ENCODE measurements at regions not wholly inside any gene's neighbourhood (a gene's known extent, or its start where the extent isn't known, plus 50 kb on each side); places are given as distances from the start of the nearest gene placed in this dataset.
"Not testable (repeated sequence)": the region's sequence is repeated elsewhere in the genome, so short reads cannot be mapped to it uniquely, and the experiment has no call there.

DNA sequence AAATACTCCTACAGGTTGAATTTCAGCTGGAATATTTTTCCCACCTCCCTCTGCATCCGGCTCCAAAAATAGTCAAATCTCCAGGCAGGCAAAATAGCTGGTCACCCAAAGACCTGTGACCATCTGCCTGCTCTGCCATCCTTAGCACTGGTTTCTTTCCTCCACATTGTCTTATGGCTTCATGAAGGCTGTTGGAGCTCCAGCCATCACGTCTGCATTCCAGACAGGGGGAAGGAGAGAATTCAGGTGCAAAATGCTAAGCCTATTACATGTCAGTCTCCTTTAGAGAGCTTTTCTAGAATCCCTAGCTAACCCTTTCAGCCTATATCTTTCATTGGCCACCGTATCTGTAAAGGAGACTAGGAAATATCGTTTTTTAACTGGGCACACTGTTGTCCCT lies 367.7 kb downstream of the BCL2L11 start:
- Mint-ChIP-seq H3K4me1 (ENCODE audit: low read depth) (peaks cover 23% of the 10 kb centered on the region), H3K36me3 (ENCODE audit: low read depth) (peaks cover 17% of the 10 kb centered on the region)
- H3K9me3 Mint-ChIP-seq; H3K27me3 Mint-ChIP-seq (ENCODE audit: low read depth); H3K4me3 Mint-ChIP-seq; H3K27ac Mint-ChIP-seq: not testable (repeated sequence)

DNA sequence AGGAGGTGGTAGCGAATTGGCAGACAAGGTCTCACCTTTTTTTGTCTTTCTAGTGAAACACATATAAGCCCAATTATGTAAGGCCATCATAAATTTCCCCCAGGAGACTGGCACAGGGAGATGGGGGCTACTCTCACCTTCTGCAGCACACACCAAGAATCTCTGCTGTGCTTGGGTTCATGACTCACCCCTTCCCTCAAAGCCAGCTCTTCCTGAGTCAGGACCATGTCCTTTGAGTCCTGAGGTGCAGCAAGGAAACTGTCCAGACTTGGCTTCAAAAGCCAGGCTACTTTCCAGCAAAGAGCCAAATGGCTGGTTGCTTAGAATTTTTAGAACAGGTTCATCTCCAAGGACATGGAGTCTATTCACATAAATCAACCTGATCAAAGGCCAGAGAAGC lies 368.7 kb downstream of the BCL2L11 start:
- not testable (repeated sequence) for H3K4me3 Mint-ChIP-seq; H3K9me3 Mint-ChIP-seq; H3K27ac Mint-ChIP-seq; H3K27me3 Mint-ChIP-seq (ENCODE audit: low read depth)
- peaks cover 15% of the 10 kb centered on the region for H3K36me3 Mint-ChIP-seq (ENCODE audit: low read depth)
- peaks cover 21% of the 10 kb centered on the region for H3K4me1 Mint-ChIP-seq (ENCODE audit: low read depth)

DNA sequence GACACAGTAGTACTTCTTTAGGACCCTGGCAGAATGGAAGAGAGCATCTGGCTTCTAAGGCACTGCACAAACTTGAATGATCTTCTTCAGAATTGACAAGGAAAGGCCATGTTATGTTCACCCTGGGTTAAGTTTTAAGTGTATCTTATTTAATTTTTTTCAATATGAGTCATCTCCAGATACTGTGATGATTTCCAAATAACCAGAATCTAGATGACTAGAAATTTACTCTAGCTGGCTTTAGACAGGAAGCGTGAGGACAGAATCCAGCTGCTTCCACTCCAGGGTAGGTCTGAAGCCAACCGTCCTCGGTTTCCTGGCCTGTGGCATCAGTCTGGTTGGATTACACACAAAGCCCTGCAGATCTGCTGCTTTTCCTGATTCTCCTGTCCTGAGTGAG lies 370.5 kb downstream of the BCL2L11 start:
- not testable (repeated sequence) for H3K27me3 Mint-ChIP-seq (ENCODE audit: low read depth); H3K9me3 Mint-ChIP-seq
- peaks cover 13% of the 10 kb centered on the region for H3K36me3 Mint-ChIP-seq (ENCODE audit: low read depth)
- peaks cover 19% of the 10 kb centered on the region for H3K4me1 Mint-ChIP-seq (ENCODE audit: low read depth)
- peak overlapping the region; percentile 82 for H3K4me3 Mint-ChIP-seq
- H3K27ac Mint-ChIP-seq = peak overlapping the region; percentile 77

DNA sequence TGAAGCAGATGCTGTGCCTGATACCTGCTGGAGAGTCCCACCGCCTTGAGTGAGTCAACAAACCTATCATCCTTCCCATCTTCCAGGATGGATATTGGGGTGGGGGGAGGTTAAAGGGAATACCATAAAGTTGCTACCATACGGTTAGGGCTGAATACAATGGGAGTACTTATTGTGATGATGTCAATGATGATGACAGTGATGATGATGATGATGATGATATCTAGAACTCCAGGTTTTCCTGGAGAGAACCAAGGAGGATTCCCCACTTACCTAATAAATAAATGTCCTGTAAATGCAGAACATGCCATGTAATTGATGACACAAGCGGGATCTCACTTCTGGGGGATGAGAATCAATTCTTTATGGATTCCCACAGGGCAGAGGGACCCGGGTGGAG lies 370.9 kb downstream of the BCL2L11 start:
- Mint-ChIP-seq H3K27ac (peak overlapping the region; percentile 77), H3K4me3 (peak overlapping the region; percentile 82), H3K36me3 (ENCODE audit: low read depth) (peaks cover 13% of the 10 kb centered on the region), H3K4me1 (ENCODE audit: low read depth) (peaks cover 20% of the 10 kb centered on the region)
- not testable (repeated sequence) for H3K9me3 Mint-ChIP-seq; H3K27me3 Mint-ChIP-seq (ENCODE audit: low read depth)

DNA sequence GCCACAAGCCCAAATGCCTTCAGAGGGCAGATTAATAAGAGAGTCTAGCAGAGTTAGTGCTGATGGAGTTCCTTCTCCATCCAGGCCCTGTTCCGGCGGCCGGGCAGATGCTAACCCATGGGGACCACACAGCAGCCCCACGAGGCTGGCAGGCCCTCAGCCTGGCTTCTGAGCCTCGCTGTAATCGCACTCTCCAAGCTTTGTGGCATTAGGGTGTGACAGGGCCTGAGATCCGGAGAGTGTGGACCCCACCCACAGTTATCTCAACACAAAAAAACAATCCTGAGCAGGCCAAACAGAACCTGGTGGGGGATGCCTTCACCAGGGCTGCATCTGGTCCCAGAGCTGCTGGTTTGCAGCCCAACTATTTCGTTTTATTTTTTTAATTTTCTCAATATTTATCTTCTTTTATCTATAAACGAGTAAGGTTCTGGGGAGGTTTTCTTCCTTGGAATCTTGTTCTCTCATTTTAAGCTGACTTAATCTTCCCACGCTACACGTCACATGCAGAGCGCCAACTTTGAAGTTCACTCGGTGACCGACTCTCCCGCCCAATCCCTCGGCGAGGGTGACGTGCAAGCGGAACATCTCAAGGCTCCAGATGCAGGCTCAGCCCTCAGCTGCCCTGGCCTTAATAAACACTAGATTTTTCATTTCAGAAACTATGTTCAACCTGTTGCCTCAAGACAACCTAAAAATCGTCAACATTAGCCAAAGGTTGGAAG lies 372.4 kb downstream of the BCL2L11 start:
- peaks cover 27% of the 10 kb centered on the region for H3K4me1 Mint-ChIP-seq (ENCODE audit: low read depth)
- peak overlapping the region; percentile 85 for H3K27ac Mint-ChIP-seq
- not testable (repeated sequence) for H3K27me3 Mint-ChIP-seq (ENCODE audit: low read depth); H3K9me3 Mint-ChIP-seq
- H3K36me3 Mint-ChIP-seq (ENCODE audit: low read depth) = peaks cover 13% of the 10 kb centered on the region
- peak overlapping the region; percentile 87 for H3K4me3 Mint-ChIP-seq

DNA sequence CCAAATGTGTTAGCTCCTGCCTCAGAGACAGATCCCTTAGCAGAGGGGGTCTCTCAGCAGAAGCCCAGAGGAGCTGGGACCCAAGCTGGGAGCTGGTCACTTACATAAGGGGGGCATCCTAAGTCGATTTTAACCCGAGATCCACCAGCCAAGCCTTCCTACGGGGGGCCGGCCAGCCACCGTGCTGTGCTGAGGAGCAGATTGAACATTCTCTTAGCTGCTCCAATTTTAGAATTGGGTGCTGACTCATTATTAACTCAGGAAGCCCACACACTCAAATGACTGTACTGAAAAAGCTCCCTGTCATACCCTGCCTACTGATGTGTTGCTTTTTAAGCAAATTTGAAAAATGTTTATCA lies 373.0 kb downstream of the BCL2L11 start:
- H3K27me3 Mint-ChIP-seq (ENCODE audit: low read depth); H3K36me3 Mint-ChIP-seq (ENCODE audit: low read depth); H3K9me3 Mint-ChIP-seq: not testable (repeated sequence)
- Mint-ChIP-seq H3K4me1 (ENCODE audit: low read depth) (peaks cover 23% of the 10 kb centered on the region), H3K4me3 (peak overlapping the region; percentile 87), H3K27ac (peak overlapping the region; percentile 85)

DNA sequence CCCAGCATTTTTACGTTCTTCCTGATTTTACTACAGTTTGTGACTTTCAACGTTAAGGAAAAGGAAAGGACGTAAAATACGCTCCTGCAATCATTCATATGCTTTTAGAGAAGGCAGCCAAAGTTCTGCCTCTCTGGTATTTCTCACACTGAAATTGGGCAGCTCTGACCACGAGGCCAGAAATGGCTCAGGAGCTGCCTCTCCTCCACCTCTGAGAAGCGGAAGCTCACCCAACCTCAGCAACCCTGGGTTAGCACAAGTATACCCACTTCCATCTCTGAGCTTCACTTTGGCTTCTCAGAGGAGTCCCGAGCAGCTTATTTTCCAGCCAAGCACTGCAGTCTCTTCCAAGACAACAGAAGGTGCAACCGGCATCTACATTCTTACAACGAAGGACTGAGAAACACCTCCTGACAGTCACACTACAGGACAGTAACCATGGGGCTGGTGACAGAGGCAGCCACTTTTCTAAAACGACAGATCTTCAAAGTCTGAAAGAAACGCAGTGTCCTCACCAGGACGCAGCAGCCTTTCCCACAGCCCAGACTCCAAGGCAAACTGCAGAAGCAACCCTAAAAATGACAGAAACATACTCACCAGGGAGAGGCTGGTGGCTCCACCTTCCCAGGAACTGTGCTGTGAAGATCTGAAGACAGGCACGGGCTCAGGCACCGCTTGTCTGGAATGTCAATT lies 373.7 kb downstream of the BCL2L11 start:
- Mint-ChIP-seq H3K4me1 (ENCODE audit: low read depth) (peaks cover 23% of the 10 kb centered on the region), H3K27ac (peak overlapping the region; percentile 65), H3K4me3 (peak overlapping the region; percentile 77)
- H3K36me3 Mint-ChIP-seq (ENCODE audit: low read depth); H3K27me3 Mint-ChIP-seq (ENCODE audit: low read depth); H3K9me3 Mint-ChIP-seq: not testable (repeated sequence)

DNA sequence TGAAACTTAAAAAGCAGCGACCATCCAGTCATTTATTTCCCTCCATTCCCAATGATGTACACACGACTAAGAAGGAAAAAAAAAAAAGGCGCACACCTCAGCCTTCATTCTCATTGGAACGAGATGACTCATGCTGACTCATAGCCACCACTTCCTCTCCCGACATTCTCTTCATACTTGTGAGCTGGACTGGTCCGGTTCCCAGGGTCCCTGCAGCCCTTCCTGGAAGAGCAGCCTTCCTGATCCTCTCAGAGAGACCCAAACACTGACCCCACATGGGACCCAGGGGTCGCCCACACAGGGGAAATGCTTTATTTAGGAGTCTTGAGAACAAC lies 374.2 kb downstream of the BCL2L11 start:
- not testable (repeated sequence) for H3K36me3 Mint-ChIP-seq (ENCODE audit: low read depth); H3K9me3 Mint-ChIP-seq

DNA sequence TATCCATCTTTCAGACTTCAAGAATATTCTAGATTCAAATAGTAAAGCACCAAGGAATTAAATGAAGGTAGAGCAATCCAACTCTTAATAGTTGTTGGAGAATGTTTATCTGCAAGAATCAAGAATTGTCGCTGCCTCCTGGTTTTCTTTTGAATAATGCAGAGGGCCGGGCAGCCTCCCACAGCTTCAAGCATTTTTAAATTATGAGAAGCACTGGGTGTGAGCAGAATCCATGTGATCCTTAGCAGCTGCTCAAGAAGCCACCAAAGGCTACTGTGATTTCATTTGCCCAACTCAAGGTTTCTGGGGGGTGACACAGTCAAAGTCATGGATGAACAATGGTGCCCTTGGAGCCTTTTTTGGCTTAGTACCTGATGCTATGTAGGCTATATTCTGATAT lies 374.9 kb downstream of the BCL2L11 start:
- H3K4me3 Mint-ChIP-seq; H3K27me3 Mint-ChIP-seq (ENCODE audit: low read depth); H3K9me3 Mint-ChIP-seq; H3K36me3 Mint-ChIP-seq (ENCODE audit: low read depth); H3K27ac Mint-ChIP-seq: not testable (repeated sequence)
- peaks cover 23% of the 10 kb centered on the region for H3K4me1 Mint-ChIP-seq (ENCODE audit: low read depth)

More for the DNA sequence above, 374.2 kb downstream of the BCL2L11 start:
- Mint-ChIP-seq H3K4me1 (ENCODE audit: low read depth) (peaks cover 23% of the 10 kb centered on the region), H3K4me3 (peak overlapping the region; percentile 77), H3K27ac (peak overlapping the region; percentile 65)
- H3K27me3 Mint-ChIP-seq (ENCODE audit: low read depth) = not testable (repeated sequence)

DNA sequence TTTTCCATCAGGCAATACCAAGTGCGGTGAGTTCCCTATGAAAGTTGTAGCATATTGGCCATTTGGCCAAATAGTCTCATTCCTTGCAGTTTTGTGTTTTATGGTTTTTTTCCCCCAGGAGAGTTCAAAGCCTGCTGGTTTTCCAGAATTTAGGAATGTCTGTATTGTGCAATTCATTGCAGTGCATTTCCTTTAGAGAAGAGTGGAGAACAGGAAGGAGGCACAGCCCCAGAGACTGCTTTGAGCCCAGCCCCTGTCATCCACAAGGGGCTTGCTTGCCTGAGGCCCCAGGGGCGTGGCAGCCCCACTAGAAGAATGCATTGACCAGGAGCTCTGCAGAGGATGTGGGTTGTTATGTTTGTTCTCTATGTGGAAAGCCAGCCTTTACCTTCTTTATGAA lies 375.5 kb downstream of the BCL2L11 start:
- H3K9me3 Mint-ChIP-seq; H3K36me3 Mint-ChIP-seq (ENCODE audit: low read depth); H3K27me3 Mint-ChIP-seq (ENCODE audit: low read depth); H3K27ac Mint-ChIP-seq: not testable (repeated sequence)
- Mint-ChIP-seq H3K4me3 (peak overlapping the region; percentile 21), H3K4me1 (ENCODE audit: low read depth) (peaks cover 20% of the 10 kb centered on the region)

DNA sequence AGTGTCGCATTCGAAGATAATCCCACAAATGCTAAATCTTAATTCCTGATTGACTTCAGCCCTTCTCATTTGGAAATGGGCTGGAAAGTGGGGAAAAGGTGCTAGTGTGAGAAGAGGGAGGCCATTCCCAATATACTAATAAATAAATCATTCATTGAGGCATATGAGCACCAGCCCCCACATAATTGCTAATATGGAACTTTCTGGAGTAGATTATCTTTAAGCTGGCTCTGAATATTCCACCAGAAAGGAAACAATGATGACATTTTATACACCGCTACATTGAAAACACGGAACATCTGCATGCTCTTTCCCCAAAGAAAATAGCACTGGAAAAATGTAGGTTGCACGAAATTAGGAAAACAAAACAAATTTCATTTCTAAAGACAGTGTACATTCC lies 376.1 kb downstream of the BCL2L11 start:
- not testable (repeated sequence) for H3K9me3 Mint-ChIP-seq; H3K27me3 Mint-ChIP-seq (ENCODE audit: low read depth); H3K4me3 Mint-ChIP-seq; H3K27ac Mint-ChIP-seq; H3K36me3 Mint-ChIP-seq (ENCODE audit: low read depth)
- H3K4me1 Mint-ChIP-seq (ENCODE audit: low read depth) = peaks cover 14% of the 10 kb centered on the region

DNA sequence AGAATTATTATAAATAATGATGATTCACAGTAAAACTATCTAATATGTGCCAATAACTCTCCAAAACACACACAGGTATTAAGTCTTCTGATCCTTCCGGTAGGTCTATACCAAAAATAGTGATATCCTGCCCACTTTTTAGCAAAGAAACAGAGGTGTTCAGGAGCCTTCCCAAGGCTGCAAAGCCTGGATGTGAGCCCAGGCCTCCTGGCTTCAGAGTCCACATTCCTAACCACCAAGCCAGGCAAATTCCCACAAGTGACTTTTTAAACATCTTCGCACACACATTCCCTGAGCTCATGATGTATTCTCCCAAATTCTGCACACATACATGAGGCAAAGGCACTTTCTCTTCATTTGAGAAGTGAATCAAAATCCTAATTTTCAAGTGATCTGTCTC lies 376.6 kb downstream of the BCL2L11 start:
- H3K27me3 Mint-ChIP-seq (ENCODE audit: low read depth); H3K9me3 Mint-ChIP-seq; H3K36me3 Mint-ChIP-seq (ENCODE audit: low read depth): not testable (repeated sequence)
- Mint-ChIP-seq H3K27ac (peak overlapping the region; percentile 31), H3K4me3 (peak overlapping the region; percentile 17), H3K4me1 (ENCODE audit: low read depth) (peaks cover 12% of the 10 kb centered on the region)

DNA sequence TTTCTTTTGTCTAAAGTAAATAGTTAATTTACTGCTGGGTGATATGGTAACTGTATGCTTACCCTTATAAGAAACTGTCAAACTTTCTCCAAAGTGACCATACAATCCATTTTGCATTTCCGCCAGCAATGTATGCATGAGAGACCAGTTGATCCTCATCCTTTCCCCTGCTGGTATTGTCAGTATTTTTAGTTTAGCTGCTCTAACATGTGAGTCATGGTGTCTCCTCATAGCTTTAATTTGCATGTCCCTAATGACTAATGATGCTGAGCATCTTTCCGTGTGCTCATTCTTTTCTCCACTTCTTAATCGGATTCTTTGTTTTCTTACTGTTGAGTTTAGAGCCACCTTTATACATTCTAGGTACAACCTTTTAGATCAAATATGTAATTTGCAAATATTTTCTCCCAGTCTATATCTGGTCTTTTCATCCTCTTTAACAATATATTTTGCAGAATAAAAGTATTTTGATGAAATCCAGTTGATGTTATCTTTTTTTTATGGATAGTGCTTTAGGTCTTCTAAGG lies 379.9 kb downstream of the BCL2L11 start:
- H3K36me3 Mint-ChIP-seq (ENCODE audit: low read depth); H3K9me3 Mint-ChIP-seq; H3K27ac Mint-ChIP-seq; H3K4me3 Mint-ChIP-seq; H3K27me3 Mint-ChIP-seq (ENCODE audit: low read depth): not testable (repeated sequence)
- peaks cover 21% of the 10 kb centered on the region for H3K4me1 Mint-ChIP-seq (ENCODE audit: low read depth)

DNA sequence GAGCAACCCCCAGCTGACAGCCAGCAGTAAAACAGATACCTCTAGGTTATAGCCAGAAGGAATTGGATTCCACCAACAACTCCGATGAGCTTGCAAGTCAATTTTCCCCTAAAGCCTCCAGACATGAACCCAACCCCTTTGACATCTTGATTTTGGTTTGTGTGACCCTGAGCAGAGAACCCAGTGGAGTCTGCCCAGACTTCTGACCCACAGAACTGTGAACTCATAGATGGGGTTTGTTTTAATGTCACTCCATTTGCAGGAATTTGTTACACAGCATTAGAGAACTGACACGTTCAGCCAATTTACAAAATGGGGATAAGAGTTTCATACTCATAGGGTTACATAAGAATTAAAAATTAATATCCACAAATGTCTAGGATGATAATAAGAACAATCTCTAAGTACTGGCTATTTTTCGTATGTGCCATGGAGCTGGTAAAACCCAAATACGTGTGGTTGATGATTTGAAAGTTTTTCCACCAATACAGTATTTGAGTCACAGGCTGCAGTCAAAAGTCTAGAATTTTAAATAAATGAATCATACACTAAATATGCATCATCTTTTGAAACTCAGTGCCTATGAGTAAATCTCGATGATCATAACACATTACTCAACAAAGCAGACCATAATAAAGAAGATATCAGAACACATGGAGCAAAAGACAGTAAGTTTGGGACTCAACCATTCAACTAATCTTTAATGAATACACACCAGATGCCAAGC lies 380.0 kb downstream of the ANAPC1 start:
- H3K4me1 Mint-ChIP-seq (ENCODE audit: low read depth) = peaks cover 23% of the 10 kb centered on the region
- not testable (repeated sequence) for H3K4me3 Mint-ChIP-seq; H3K36me3 Mint-ChIP-seq (ENCODE audit: low read depth); H3K9me3 Mint-ChIP-seq; H3K27me3 Mint-ChIP-seq (ENCODE audit: low read depth); H3K27ac Mint-ChIP-seq

DNA sequence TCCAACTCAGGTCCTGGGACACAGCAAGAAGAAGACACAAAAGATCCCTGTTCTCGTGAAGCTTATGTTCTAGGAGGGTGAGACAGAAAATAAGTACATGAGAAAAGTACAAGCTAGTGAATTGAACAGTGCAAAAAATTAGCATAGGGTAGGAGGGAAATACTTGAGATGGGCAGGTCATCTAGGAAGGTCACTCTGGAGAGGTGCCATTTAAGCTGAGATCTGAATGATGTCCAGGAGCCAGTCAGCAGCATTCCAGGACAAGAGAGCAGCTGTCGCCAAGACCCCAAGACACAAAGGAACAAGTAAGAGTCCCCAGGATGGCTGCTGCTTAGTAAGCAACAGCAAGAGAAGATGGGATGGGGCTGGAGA lies 379.4 kb downstream of the ANAPC1 start:
- H3K27ac Mint-ChIP-seq; H3K9me3 Mint-ChIP-seq; H3K27me3 Mint-ChIP-seq (ENCODE audit: low read depth); H3K4me3 Mint-ChIP-seq; H3K36me3 Mint-ChIP-seq (ENCODE audit: low read depth): not testable (repeated sequence)
- peaks cover 23% of the 10 kb centered on the region for H3K4me1 Mint-ChIP-seq (ENCODE audit: low read depth)

Data from T-helper 1 cell treated with Interleukin-12 subunit alpha and Interleukin-12 subunit beta and Interleukin-4 antibody, amounts not matched to agents 30 μg/mL and 1 μg/mL, for 36 hours (primary cell).